Right renal pelvis (tissue), 4 donors: ENCODE measurements at regions not wholly inside any gene's neighbourhood (a gene's known extent, or its start where the extent isn't known, plus 50 kb on each side); places are given as distances from the start of the nearest gene placed in this dataset.
"Not testable (repeated sequence)": the region's sequence is repeated elsewhere in the genome, so short reads cannot be mapped to it uniquely, and the experiment has no call there.

Experiments used
- DNase-seq, 4 donors: peaks; one replicate each; pipeline ENCODE4 v3.0.0-alpha.2; 2013; ENCODE audit warnings: low read depth in 4 of 4, low spot score in 3 of 4, missing footprints in 1 of 4

- no peak for DNase-seq
Observed at GRCh38 chr2:39999864-40000263, 220.8 kb upstream of the THUMPD2 start.

- peak in 1 of 4 donors; percentile 22 for DNase-seq
Observed at GRCh38 chr2:39998617-39999016, 219.6 kb upstream of the THUMPD2 start.

DNA sequence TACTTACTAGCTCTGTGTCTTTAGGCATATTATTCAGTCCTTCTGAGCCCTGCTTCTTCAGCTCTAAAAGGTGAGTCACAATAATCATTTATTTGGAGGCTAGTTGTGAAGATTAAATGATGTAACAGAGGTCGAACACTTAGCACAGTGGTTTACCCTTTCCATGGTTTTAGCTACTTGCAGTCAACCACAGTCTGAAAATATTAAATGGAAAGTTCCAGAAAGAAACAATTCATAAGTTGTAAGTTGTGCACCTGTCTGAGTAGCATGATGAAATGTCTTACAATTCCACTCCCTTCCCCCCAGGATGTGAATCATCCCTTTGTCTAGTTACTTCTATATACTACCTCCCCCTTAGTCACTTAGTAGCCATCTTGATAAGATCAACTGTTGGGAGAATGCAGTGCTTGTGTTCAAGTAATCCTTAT lies 217.6 kb upstream of the THUMPD2 start:
- no peak for DNase-seq

DNA sequence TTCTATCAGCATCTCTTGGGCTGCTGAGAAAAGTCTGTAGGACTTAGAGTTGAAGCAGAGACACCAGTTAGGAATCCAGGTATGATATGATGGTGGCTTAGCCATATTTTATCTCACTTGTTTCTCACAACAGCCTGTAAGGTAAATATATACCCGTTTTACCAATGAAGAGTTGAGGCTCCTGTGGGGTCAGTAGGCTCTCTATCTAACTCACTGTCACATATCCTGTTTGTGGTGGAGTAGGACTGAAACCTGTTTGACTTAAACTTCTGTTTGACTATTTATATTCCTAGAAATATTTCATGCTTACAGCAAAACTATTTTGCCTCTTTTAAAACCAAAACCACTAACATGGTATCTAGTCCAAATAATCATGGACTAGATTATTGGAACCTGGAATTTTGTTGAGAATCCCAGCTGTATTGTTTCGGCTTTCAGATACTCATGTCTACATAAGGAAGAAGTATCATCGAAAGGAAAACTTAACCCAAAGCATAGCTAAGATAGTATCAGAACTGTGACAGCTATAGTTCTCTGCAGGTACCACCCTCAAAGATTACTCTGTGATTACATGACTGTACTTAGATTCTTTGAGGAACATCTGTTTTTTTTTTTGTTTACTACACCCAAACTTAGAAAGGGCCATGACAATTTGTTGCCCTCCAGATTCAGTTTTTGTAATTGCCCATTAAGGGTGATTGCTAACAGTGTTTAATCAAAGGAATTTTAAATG lies 216.1 kb upstream of the THUMPD2 start:
- DNase-seq, result no peak

GRCh38 chr2:39994151-39994550 lies 215.1 kb upstream of the THUMPD2 start:
- no peak for DNase-seq

DNA sequence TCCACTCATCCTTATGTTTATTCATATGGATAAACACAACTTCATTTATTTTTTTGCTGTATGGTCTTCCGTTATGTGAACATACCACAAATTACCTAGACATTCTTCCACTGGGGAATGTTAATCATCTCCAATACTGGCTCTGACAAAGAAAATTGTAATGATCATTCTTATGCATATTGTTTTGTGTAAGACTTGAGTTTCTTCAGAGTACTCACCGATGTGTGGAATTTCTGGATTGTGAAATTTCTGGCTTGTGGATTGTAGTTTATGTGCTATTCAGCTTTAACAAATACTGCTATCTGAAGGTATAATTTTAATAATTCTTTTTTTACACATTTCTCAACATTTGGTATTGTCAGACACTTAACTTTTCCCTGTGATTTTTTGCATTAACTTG lies 212.2 kb upstream of the THUMPD2 start:
- DNase-seq, result no peak

- DNase-seq, result no peak
Observed at GRCh38 chr2:39990335-39990900, 211.4 kb upstream of the THUMPD2 start.

GRCh38 chr2:39989888-39990287 lies 210.8 kb upstream of the THUMPD2 start:
- no peak for DNase-seq

DNA sequence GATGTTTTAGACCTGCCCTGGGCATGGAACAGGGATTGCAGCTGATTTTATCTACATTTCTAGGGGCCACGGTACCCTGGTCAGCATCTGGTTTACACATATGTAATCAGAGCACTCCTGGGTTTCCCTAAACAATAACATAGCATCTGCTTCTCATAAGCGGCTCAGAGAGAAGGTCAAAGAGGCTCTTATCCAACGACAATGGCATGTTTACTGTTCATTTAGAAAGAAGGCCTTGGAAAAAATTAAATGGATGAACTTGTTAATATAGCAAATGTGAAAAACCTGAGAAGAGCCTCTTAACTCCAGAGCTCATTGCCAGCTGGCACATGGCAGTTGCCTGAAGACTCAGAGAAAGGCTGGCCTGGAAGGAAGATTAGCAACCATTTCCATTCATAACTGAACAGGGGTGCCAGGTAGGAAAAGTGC lies 202.8 kb upstream of the THUMPD2 start:
- no peak for DNase-seq

DNA sequence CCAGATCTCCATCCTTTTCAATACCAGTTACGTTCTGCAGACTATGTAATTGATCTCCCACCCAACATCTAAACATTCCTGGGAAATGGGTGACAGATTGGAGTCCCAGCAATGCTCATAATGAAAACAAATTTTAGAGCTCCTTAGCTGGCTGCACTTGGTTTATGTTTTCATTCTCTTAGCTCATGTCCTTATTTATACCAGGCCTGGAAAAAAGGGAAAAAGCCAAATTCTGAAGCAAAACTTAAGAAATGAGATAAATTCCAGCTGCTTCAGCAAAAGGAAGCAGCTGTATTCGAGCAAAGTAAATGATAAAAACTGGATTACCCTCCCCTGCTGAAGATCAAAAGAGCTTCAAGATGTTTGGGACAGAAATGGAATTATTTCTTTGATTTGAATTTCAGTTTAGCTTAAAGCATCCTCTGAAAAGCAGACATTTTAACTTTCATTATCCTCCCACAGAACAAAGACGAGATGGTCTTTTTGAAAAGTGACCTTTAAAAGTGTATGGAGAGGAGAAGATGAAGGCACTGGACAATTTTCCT lies 196.5 kb upstream of the THUMPD2 start:
- peak in 1 of 4 donors; percentile 6 for DNase-seq

- DNase-seq, result no peak
Observed at GRCh38 chr2:39968037-39968436, 189.0 kb upstream of the THUMPD2 start.

- DNase-seq, result not testable (repeated sequence)
Observed at GRCh38 chr2:39960681-39961080, 181.6 kb upstream of the THUMPD2 start.

GRCh38 chr2:39954346-39954745 lies 175.3 kb upstream of the THUMPD2 start:
- no peak for DNase-seq

GRCh38 chr2:39949131-39949530 lies 170.1 kb upstream of the THUMPD2 start:
- DNase-seq, result no peak

DNA sequence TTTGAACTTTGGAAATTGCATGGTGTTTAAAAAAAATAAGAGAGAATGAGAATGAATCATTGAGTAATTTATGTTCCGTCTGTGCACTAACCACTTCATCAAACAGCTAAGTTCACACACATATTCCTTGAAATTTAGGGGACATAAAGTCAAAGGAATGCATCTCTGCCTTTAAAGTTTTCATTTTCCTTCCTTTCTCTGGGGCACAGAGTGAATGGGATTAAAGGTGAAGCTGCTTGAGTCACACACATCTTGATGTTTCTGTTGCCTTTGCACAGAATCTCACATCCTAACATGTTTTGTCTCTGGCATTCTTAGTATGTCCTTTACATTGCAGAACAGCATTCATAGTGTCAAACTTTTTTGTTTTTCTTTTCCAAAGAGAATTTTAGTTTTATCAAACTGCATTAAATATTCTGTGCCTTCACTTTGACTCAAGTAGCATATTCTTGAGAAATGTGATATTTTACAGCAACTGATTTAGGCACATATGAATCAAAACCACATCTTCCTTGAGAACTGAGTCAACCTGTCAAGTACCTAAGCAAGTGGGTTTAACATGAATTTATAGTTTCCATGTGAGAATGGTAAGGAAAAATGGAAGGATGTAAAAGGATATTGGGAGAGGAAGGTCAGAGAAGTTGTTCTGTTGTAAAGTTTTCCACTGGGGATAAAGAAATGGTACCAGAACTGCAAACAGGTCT lies 169.1 kb upstream of the THUMPD2 start:
- no peak for DNase-seq

DNA sequence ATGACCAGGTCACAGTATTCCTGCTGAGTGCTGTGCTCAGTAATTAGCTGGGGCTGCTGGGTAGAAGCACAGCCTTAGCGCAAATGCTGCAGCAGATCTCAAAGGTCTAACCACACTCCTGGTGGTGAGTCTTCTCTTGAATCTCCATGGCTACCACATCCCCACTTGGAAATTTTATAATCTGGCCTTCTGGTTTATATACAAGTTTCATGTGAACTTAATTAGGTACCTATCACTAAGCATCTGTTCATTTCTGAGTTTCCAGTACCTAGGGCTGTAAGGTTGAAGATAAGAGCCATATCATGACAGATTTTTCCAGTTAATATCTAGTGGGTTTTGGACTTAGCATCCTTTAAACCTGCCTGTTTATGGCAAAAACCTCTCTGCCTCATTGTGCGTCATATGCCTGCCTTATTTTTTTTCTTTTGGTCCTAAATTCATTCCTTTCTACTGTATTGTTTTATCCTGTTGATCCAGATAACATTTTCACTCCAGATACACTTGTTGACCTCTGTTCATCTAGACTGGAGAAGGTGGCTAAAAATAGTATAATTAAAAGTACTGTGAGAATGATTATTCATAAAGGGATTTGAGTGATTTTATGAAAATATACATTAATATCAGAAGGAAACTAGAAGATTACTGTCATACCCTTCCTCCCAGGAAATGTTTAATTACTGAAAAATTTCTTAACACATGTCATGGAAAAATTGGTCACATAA lies 168.4 kb upstream of the THUMPD2 start:
- no peak for DNase-seq

DNA sequence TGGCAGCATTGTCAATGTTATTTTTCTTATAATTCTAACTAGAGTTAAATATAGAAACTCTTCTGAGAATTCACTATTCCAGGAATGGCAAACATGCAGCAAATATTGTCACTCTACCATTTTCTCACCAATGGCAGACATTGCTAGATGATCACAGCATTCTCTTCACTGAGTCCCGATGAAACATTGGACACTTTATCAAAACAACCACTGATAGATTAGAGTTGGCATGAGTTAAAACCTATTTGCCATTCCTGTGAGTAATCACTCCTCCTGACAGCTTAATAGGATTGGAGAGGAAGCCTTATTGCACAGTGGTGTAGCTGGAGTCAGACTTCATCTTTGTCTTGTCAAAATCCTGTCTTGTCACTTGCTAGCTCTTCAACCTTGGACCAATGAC lies 163.9 kb upstream of the THUMPD2 start:
- DNase-seq, result no peak

GRCh38 chr2:39938035-39938835 lies 159.2 kb upstream of the THUMPD2 start:
- no peak for DNase-seq

GRCh38 chr2:39937621-39938020 lies 158.6 kb upstream of the THUMPD2 start:
- DNase-seq, result no peak

- no peak for DNase-seq
Observed at GRCh38 chr2:39934851-39935250, 155.8 kb upstream of the THUMPD2 start.
